ENCODE measurements at regions not wholly inside any gene's neighbourhood (a gene's known extent, or its start where the extent isn't known, plus 50 kb on each side); places are given as distances from the start of the nearest gene placed in this dataset.

DNA sequence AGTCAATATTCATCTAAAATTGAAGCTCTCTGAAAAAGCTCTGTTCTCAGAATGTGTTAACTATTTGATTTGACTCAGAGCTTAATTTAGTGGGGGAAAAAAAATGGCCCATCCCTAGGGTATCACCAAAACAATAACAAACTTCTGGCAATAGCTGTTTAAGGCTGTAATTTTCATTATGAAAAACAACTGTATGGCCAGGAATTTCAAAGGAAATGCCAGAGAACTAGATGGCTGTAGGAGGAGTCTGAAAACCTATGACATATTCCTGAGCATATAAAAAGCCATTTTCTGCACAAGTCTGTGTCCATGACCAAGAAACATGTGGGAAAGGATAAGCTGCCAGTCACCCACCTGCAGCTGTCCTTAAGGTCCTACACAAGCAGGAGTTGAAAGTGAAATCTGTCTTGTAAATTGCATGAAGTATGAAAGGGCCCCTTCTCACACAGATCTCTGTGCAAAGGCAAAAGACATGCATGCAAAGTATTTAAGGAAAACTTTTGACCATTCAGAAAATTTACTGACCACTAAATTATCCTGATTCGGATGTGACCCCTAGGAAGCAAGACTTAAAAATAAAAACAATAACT lies 299.1 kb downstream of the BTG1 start:
- no peak for ATAC-seq (replicated peaks in 1 of 2)
- Mint-ChIP-seq H3K27me3 (ENCODE audit: low read depth) (no peaks in the 10 kb centered on the region), H3K36me3 (ENCODE audit: insufficient read depth in 2 of 2) (peaks cover 8 to 15% of the 10 kb centered on the region in 2 donors), H3K9me3 (peaks cover 7 to 9% of the 10 kb centered on the region in 2 donors), H3K27ac (no peak overlapping the region), H3K4me3 (no peak overlapping the region), H3K4me1 (ENCODE audit: low read depth) (peaks cover 19% of the 10 kb centered on the region)
- no peak for DNase-seq

DNA sequence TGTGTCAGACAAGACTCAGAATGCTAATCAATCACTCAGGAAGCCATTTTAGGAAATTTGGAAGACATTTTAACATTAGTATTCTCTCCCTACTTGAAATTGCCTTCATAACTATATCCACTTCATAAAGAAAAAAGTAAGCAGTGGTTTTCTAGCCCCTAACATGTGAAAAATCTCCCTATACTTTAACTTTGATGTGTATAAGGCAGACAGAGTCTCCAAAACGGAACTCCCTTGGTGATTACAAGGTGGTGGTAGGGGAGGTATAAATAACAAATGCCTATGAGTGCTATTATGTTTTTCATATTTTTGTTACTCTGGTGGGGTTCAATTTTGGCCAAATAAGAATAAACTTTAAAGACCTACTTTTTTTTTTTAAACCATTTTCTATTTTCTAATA lies 300.3 kb downstream of the BTG1 start:
- no peaks in the 10 kb centered on the region for H3K27me3 Mint-ChIP-seq (ENCODE audit: low read depth)
- no peak for DNase-seq
- H3K27ac Mint-ChIP-seq = no peak overlapping the region
- peaks cover 8 to 15% of the 10 kb centered on the region in 2 donors for H3K36me3 Mint-ChIP-seq (ENCODE audit: insufficient read depth in 2 of 2)
- peaks cover 7 to 9% of the 10 kb centered on the region in 2 donors for H3K9me3 Mint-ChIP-seq
- no peak overlapping the region for H3K4me3 Mint-ChIP-seq
- ATAC-seq (replicated peaks in 1 of 2) = no peak
- peaks cover 17% of the 10 kb centered on the region for H3K4me1 Mint-ChIP-seq (ENCODE audit: low read depth)

GRCh38 chr12:91841822-91842221 lies 303.8 kb downstream of the BTG1 start:
- Mint-ChIP-seq H3K4me1 (ENCODE audit: low read depth) (peaks cover 17% of the 10 kb centered on the region), H3K36me3 (ENCODE audit: insufficient read depth in 2 of 2) (peaks cover 6 to 15% of the 10 kb centered on the region in 2 donors), H3K27me3 (ENCODE audit: low read depth) (no peaks in the 10 kb centered on the region), H3K9me3 (peaks cover 7 to 10% of the 10 kb centered on the region in 2 donors), H3K27ac (no peak overlapping the region), H3K4me3 (no peak overlapping the region)
- ATAC-seq (replicated peaks in 1 of 2) (peak; percentile 27 to 39), DNase-seq (no peak)

DNA sequence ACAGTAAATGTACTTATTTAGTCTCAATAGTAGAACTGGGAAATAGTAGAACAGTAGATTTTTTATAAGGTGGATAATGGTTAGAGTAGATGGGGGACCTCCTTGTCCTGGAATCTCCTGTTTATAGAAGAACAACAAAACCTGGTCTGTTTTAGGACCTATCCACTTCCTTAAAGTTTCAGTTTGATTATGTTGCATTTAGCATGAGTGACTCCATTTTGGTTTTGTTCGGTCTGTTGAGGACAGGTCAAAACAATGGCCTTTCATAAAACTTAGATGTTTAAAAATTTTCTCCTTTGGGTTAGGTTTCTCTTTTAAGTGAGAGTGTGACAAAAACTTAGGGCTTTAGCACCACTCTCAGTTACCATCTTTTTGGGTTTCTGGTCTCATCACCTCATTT lies 308.9 kb downstream of the BTG1 start:
- no peaks in the 10 kb centered on the region for H3K4me1 Mint-ChIP-seq (ENCODE audit: low read depth)
- H3K36me3 Mint-ChIP-seq (ENCODE audit: insufficient read depth in 2 of 2) = peaks cover 0 to under 1% of the 10 kb centered on the region in 2 donors
- DNase-seq (no peak), ATAC-seq (replicated peaks in 1 of 2) (no peak)
- H3K27me3 Mint-ChIP-seq (ENCODE audit: low read depth) = no peaks in the 10 kb centered on the region
- no peak overlapping the region for H3K4me3 Mint-ChIP-seq
- peak overlapping the region; percentile 28 for H3K27ac Mint-ChIP-seq
- peaks cover 3 to 7% of the 10 kb centered on the region in 2 donors for H3K9me3 Mint-ChIP-seq

- Mint-ChIP-seq H3K27ac (peak overlapping the region; percentile 28), H3K4me3 (no peak overlapping the region), H3K36me3 (ENCODE audit: insufficient read depth in 2 of 2) (no peaks in the 10 kb centered on the region), H3K9me3 (peaks cover 3 to 7% of the 10 kb centered on the region in 2 donors), H3K27me3 (ENCODE audit: low read depth) (no peaks in the 10 kb centered on the region), H3K4me1 (ENCODE audit: low read depth) (no peaks in the 10 kb centered on the region)
- DNase-seq (no peak), ATAC-seq (replicated peaks in 1 of 2) (no peak)
Observed at GRCh38 chr12:91836264-91836663, 309.4 kb downstream of the BTG1 start.

DNA sequence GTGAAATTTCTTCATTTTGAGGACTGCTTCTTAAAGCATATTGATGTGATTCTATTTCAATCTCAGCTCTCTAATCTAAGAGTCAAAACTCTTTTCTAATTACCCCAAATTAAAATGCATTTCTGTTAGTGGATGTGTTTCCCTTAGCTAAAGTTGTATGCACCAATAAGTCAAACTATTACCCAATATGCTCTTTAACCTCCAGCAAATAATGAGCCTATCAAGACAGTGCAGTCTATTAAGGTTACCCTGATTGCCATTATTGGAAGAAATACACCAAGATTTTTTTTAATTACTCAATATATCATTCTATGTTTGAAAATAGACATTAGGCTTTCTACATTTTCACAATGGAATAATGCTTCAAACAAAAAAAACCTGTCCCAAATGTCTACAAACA lies 310.0 kb downstream of the BTG1 start:
- DNase-seq (no peak), ATAC-seq (replicated peaks in 1 of 2) (no peak)
- no peaks in the 10 kb centered on the region for H3K4me1 Mint-ChIP-seq (ENCODE audit: low read depth)
- no peak overlapping the region for H3K4me3 Mint-ChIP-seq
- H3K27ac Mint-ChIP-seq = no peak overlapping the region
- H3K27me3 Mint-ChIP-seq (ENCODE audit: low read depth) = no peaks in the 10 kb centered on the region
- H3K9me3 Mint-ChIP-seq = peaks cover 3 to 7% of the 10 kb centered on the region in 2 donors
- no peaks in the 10 kb centered on the region for H3K36me3 Mint-ChIP-seq (ENCODE audit: insufficient read depth in 2 of 2)

DNA sequence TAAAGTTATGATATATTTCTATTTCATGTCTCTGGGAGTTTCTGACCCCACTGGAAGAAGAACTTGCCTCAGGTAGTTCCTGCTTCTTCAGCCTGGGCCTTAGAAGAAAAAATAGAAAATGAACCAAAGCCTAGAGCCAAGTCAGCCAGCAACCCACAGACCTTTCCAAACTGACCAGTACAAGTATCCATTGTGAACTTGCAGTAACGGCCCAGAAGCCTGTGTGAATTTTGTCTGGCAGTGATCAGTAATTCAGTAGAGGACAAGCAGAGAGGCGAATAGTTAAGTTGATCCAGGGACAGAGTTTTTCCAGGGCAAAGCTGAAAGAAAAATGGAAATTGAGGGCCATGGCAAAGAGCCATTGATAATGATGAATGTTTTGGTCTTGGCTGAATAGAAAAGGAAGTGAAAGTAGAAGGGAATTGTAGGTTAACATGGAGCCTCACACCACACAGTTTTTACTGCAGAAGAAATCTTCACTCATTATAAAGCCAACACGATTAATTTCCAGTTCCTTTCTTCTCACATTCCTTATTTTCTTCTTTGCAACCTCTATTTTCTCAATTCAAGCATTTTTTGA lies 311.8 kb downstream of the BTG1 start:
- Mint-ChIP-seq H3K27me3 (ENCODE audit: low read depth) (no peaks in the 10 kb centered on the region), H3K9me3 (peaks cover 3 to 7% of the 10 kb centered on the region in 2 donors), H3K4me1 (ENCODE audit: low read depth) (no peaks in the 10 kb centered on the region), H3K4me3 (no peak overlapping the region), H3K27ac (no peak overlapping the region), H3K36me3 (ENCODE audit: insufficient read depth in 2 of 2) (no peaks in the 10 kb centered on the region)
- DNase-seq (no peak), ATAC-seq (replicated peaks in 1 of 2) (no peak)

- H3K27me3 Mint-ChIP-seq (ENCODE audit: low read depth) = no peaks in the 10 kb centered on the region
- no peak overlapping the region for H3K27ac Mint-ChIP-seq
- no peaks in the 10 kb centered on the region for H3K4me1 Mint-ChIP-seq (ENCODE audit: low read depth)
- H3K9me3 Mint-ChIP-seq = no peaks in the 10 kb centered on the region
- ATAC-seq (replicated peaks in 1 of 2) (no peak), DNase-seq (no peak)
- no peak overlapping the region for H3K4me3 Mint-ChIP-seq
- no peaks in the 10 kb centered on the region for H3K36me3 Mint-ChIP-seq (ENCODE audit: insufficient read depth in 2 of 2)
Observed at GRCh38 chr12:91825999-91826398, 319.6 kb downstream of the BTG1 start.

GRCh38 chr12:91824991-91825390 lies 320.7 kb downstream of the BTG1 start:
- ATAC-seq (replicated peaks in 1 of 2) (no peak), DNase-seq (no peak)
- Mint-ChIP-seq H3K9me3 (no peaks in the 10 kb centered on the region), H3K36me3 (ENCODE audit: insufficient read depth in 2 of 2) (peaks cover 0 to 2% of the 10 kb centered on the region in 2 donors), H3K27me3 (ENCODE audit: low read depth) (no peaks in the 10 kb centered on the region), H3K4me3 (no peak overlapping the region), H3K4me1 (ENCODE audit: low read depth) (no peaks in the 10 kb centered on the region), H3K27ac (no peak overlapping the region)

DNA sequence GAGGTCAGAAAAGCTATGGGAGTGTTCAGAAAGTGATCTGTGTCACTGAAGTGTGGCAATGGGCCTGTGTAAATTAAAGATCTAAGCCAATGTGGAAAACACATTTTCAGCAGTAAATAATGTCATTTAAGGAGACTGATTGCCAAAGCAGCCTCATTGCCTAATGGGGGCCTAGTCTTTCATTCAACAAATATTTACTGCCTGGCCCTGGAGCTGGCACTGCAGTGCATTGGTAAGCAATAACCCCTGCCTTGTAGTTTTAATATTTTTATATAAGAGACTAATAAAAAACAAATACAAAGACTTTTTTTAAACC lies 326.6 kb downstream of the BTG1 start:
- H3K36me3 Mint-ChIP-seq (ENCODE audit: insufficient read depth in 2 of 2) = peaks cover 0 to 2% of the 10 kb centered on the region in 2 donors
- ATAC-seq (replicated peaks in 1 of 2) = no peak
- H3K4me1 Mint-ChIP-seq (ENCODE audit: low read depth) = peaks cover 7% of the 10 kb centered on the region
- H3K9me3 Mint-ChIP-seq = peaks cover 0 to 7% of the 10 kb centered on the region in 2 donors
- H3K27ac Mint-ChIP-seq = no peak overlapping the region
- no peaks in the 10 kb centered on the region for H3K27me3 Mint-ChIP-seq (ENCODE audit: low read depth)
- no peak for DNase-seq
- no peak overlapping the region for H3K4me3 Mint-ChIP-seq

DNA sequence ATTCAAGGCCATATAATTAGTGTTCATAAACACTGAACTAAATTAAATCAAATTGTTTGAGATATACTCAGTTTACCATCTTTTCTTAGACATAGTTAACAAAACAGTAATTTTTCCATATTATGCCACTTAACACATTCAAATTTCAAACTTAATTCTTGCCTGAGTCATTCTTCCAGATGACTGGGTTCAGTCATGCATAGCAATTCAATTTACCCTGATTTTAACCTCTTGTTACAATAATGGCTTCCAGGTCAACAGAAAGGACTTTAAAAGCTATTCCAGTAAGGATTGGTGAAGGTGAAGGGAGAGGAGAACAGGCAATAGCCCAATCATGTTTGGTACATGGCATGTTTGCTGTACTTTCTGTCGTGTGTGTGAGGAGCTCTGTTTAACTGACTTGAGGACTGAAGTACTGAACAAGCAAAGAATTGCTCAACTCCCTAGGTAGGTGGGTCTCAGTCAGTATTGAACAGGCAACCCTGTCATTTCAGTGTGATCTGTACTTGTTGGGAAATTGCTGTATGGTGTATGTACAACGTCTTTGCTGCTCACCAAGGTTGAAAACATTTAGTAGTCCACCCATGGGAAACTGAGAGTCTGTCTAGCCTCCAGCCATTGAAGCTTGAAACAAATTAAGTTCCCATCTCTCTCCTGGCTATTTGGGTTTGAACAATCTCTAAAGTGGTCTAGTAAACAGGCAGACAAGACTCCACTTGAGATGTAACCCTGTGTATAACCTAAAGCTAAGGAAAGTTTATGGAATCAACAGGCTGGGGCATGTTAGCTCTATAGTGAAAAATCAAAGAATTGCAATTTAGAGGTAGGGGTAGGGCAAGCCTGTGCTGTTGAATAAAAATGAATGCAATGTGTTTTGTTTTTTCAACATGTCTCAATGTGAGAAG lies 327.2 kb downstream of the BTG1 start:
- DNase-seq (no peak), ATAC-seq (replicated peaks in 1 of 2) (no peak)
- Mint-ChIP-seq H3K36me3 (ENCODE audit: insufficient read depth in 2 of 2) (peaks cover 0 to 2% of the 10 kb centered on the region in 2 donors), H3K27me3 (ENCODE audit: low read depth) (no peaks in the 10 kb centered on the region), H3K9me3 (peaks cover 0 to 9% of the 10 kb centered on the region in 2 donors), H3K4me3 (no peak overlapping the region), H3K27ac (no peak overlapping the region), H3K4me1 (ENCODE audit: low read depth) (peaks cover 11% of the 10 kb centered on the region)

DNA sequence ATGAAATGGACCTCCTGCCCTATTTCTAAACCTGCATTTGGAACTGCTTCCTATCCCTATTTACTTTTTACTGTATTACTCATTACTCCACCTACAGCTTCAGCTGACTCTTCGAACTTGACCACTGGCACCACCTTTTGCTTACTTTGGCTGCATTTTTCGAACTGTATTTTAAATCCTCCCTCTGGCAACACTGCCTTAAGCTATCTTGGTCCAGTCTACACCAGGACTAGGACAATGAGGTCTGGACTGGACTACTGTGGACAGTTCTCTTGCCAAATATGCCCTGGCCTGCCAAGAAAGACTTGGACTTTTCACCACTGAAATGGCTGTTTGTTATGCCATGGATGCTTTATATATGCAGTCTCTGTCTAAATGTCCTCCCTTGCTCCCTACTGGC lies 328.1 kb downstream of the BTG1 start:
- DNase-seq = no peak
- Mint-ChIP-seq H3K27me3 (ENCODE audit: low read depth) (no peaks in the 10 kb centered on the region), H3K27ac (no peak overlapping the region), H3K36me3 (ENCODE audit: insufficient read depth in 2 of 2) (peaks cover 0 to 2% of the 10 kb centered on the region in 2 donors), H3K9me3 (peaks cover 0 to 9% of the 10 kb centered on the region in 2 donors), H3K4me1 (ENCODE audit: low read depth) (peaks cover 15% of the 10 kb centered on the region), H3K4me3 (no peak overlapping the region)
- ATAC-seq (replicated peaks in 1 of 2) = no peak

- Mint-ChIP-seq H3K4me3 (no peak overlapping the region), H3K27ac (no peak overlapping the region), H3K27me3 (ENCODE audit: low read depth) (no peaks in the 10 kb centered on the region), H3K4me1 (ENCODE audit: low read depth) (peaks cover 30% of the 10 kb centered on the region), H3K9me3 (peaks cover 3 to 13% of the 10 kb centered on the region in 2 donors), H3K36me3 (ENCODE audit: insufficient read depth in 2 of 2) (peaks cover 1 to 3% of the 10 kb centered on the region in 2 donors)
- ATAC-seq (replicated peaks in 1 of 2) = no peak
- no peak for DNase-seq
Observed at GRCh38 chr12:91813701-91814100, 331.9 kb downstream of the BTG1 start.

Data from activated T-cell treated with anti-CD3 and anti-CD28 coated beads, Interleukin-2, amount 50 U/mL, for 72 hours (primary cell).